HCT116 (cell line): ENCODE measurements at regions not wholly inside any gene's neighbourhood (a gene's known extent, or its start where the extent isn't known, plus 50 kb on each side); places are given as distances from the start of the nearest gene placed in this dataset.

ENCODE experiments used
- ATF3 ChIP-seq: IDR thresholded peaks from 2 replicates; pipeline ENCODE4 v1.6.1; 2012
- CTCF ChIP-seq, 3 experiments: fragments of 200-600 bp in 1 of 3; sonication (generic) in 1 of 3; IDR thresholded peaks in 2 of 3; conservative IDR thresholded peaks in 1 of 3; 2 replicates each; pipeline ENCODE4 v1.5.1; 2012 to 2017; ENCODE audit warnings: low read depth in 2 of 3, low read length in 2 of 3, antibody characterized with exemption in 1 of 3, borderline replicate concordance in 1 of 3, control low read depth in 1 of 3, mild to moderate bottlenecking in 1 of 3, mixed read lengths in 1 of 3, mixed run types in 1 of 3, moderate library complexity in 1 of 3; ENCODE audit not compliant: insufficient read depth in 1 of 3
- EZH2 ChIP-seq: fragments of 200-600 bp; sonication (generic); IDR thresholded peaks from 2 replicates; pipeline ENCODE4 v1.6.1; 2017; ENCODE audit warnings: antibody characterized with exemption, mixed run types
- POLR2A ChIP-seq: IDR thresholded peaks from 2 replicates; pipeline ENCODE4 v1.7.0; 2011; ENCODE audit warnings: borderline replicate concordance; ENCODE audit not compliant: insufficient read depth, insufficient read length; ENCODE audit errors: extremely low read depth
- RAD21 ChIP-seq: IDR thresholded peaks from 2 replicates; pipeline ENCODE4 v1.6.1; 2012; ENCODE audit warnings: low read depth, mild to moderate bottlenecking
- SIN3A ChIP-seq: IDR thresholded peaks from 2 replicates; pipeline ENCODE4 v1.6.1; 2012; ENCODE audit warnings: low read depth
- SRF ChIP-seq: IDR thresholded peaks from 2 replicates; pipeline ENCODE4 v1.6.1; 2012; ENCODE audit warnings: low read depth
- ZNF274 ChIP-seq: fragments of 200-500 bp; sonication (Bioruptor generic); IDR thresholded peaks from 2 replicates; pipeline ENCODE4 v1.6.1; 2014; ENCODE audit warnings: mild to moderate bottlenecking, low read depth, low read length, inconsistent platforms

GRCh38 chr2:66084948-66085590, 349.9 kb upstream of the MEIS1 start:
- TF ChIP-seq ATF3 (no peak), CTCF (IDR thresholded peaks at IDR 0.05 in 2 of 3, conservative IDR thresholded peaks at IDR 0.05 in 1 of 3; ENCODE audit: borderline replicate concordance in 1 of 3, insufficient read depth in 1 of 3, low read depth in 2 of 3, low read length in 2 of 3) (no peak), RAD21 (no peak), ZNF274 (no peak), EZH2 (no peak), SIN3A (no peak), SRF (no peak), POLR2A (no peak)
